Bronchial epithelial cell (primary cell): ENCODE measurements at regions not wholly inside any gene's neighbourhood (a gene's known extent, or its start where the extent isn't known, plus 50 kb on each side); places are given as distances from the start of the nearest gene placed in this dataset.

Source experiments
- DNase-seq: peaks from one replicate; pipeline ENCODE4 v3.0.0-alpha.2; 2010; ENCODE audit warnings: low read depth
- FAIRE-seq: peaks from 2 replicates; lab custom pipeline; 2011; peaks lifted over from hg19 to GRCh38; lab: Jason Lieb, UNC
- H3K27me3 ChIP-seq: 2 replicates; pipeline ENCODE4 v1.5.1; 2011; ENCODE audit warnings: low read length; ENCODE audit not compliant: control insufficient read depth, insufficient read depth
- H3K36me3 ChIP-seq: 2 replicates; pipeline ENCODE4 v1.5.1; 2011; ENCODE audit warnings: low read length; ENCODE audit not compliant: control insufficient read depth, insufficient read depth
- H3K4me3 ChIP-seq: 2 replicates; pipeline ENCODE4 v1.5.1; 2011; ENCODE audit warnings: mild to moderate bottlenecking, low read depth, low read length, control low read depth
- TF ChIP-seq, protein P1 (sequence below): IDR thresholded peaks from 2 replicates; pipeline ENCODE4 v1.5.1; 2011; ENCODE audit warnings: mild to moderate bottlenecking, moderate library complexity, low read length, control low read depth, inconsistent platforms; ENCODE audit not compliant: insufficient read depth, severe bottlenecking

DNA sequence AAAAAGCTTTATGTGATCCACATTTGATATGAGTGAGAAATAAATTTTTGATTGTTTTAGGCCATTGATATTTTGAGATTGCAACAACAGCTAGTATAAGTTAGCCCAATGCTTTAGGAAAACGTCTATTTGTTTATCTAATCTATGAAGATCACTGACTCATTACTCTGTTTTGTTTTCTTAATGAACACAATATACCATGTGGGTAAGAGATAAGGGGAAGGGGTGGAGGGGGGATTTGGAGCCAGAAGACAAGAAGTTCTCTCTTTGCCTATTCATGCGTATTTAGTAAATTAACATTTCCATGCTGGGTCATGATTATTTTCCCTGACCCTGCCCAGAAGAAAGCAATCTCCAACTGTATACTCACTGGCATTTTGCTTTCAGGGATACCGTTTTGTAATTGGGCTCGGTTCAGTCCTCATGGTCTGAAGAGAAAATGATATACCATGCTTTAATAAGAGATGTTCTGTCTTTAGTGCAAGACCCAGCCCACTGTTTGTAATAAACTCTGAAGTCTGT, 359.5 kb upstream of the NPSR1 start:
- H3K36me3 ChIP-seq, result no peaks in the 10 kb centered on the region
- DNase-seq (no peak), FAIRE-seq (no peak)
- no peak overlapping the region for H3K4me3 ChIP-seq
- H3K27me3 ChIP-seq, result no peaks in the 10 kb centered on the region
- TF ChIP-seq, protein P1, sequence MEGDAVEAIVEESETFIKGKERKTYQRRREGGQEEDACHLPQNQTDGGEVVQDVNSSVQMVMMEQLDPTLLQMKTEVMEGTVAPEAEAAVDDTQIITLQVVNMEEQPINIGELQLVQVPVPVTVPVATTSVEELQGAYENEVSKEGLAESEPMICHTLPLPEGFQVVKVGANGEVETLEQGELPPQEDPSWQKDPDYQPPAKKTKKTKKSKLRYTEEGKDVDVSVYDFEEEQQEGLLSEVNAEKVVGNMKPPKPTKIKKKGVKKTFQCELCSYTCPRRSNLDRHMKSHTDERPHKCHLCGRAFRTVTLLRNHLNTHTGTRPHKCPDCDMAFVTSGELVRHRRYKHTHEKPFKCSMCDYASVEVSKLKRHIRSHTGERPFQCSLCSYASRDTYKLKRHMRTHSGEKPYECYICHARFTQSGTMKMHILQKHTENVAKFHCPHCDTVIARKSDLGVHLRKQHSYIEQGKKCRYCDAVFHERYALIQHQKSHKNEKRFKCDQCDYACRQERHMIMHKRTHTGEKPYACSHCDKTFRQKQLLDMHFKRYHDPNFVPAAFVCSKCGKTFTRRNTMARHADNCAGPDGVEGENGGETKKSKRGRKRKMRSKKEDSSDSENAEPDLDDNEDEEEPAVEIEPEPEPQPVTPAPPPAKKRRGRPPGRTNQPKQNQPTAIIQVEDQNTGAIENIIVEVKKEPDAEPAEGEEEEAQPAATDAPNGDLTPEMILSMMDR, result no peak

DNA sequence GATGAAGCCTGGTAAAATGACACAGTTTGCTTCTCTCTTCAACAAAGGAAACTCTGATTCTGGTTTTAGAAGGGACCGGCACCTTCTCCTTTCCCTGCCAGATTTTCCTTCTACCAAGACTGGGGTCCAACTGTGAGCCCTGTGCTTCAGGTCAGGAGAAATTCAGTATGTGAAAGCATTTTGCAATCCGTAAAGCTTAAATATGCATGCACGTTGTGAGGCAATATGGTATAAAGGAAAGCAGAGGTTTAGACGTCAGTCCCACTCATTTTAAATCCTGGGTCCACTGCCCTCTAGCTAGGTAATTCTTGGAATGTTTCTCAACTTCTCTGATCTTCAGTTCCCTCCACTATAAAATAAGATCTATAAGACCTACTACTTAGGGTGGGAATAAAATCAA, 359.0 kb upstream of the NPSR1 start:
- no peaks in the 10 kb centered on the region for H3K27me3 ChIP-seq
- TF ChIP-seq, protein P1, result no peak
- no peaks in the 10 kb centered on the region for H3K36me3 ChIP-seq
- no peak overlapping the region for H3K4me3 ChIP-seq
- no peak for FAIRE-seq
- no peak for DNase-seq

DNA sequence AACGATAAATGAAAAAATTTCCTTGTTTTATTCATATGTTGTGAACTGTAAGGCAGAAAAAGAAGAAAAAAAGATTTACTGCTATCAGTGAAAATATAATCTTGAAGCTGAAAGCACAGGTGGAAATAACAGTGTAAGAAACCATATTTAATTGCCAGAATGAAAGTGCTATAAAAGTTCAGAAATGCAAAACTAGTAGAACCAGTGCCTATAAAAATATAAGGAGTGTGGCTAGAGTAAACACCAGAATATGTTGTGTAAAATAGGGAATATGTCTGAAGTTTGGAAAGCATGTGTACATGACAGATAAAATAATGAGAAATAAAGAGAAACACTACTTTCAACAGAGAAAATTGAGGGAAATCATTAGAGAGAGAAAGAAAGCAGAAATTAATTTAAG, 350.5 kb upstream of the NPSR1 start:
- DNase-seq (no peak), FAIRE-seq (no peak)
- H3K36me3 ChIP-seq, result no peaks in the 10 kb centered on the region
- H3K4me3 ChIP-seq, result no peak overlapping the region
- TF ChIP-seq, protein P1, result no peak
- H3K27me3 ChIP-seq, result no peaks in the 10 kb centered on the region

DNA sequence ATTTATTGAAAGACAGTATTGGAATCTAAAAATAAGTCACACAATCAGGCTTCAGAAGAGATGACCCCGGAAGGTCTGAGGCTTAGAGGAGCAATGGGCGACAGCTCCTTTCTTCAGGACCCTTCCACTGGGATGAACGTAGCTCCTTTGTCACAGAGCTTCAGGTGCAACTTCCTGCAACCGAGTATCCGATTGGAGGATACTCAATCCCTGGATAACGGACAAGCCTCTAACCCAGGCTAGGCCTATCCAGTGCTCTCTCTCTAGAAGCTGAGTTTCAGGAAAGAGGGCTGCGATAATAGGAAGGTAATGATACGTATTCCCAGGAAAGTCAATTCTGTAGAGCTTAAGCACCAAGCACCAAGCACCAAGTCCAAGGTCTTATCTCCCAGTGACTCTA, 349.4 kb upstream of the NPSR1 start:
- TF ChIP-seq, protein P1, result no peak
- H3K36me3 ChIP-seq, result no peaks in the 10 kb centered on the region
- H3K4me3 ChIP-seq, result no peak overlapping the region
- DNase-seq (no peak), FAIRE-seq (peak; percentile 28)
- no peaks in the 10 kb centered on the region for H3K27me3 ChIP-seq

DNA sequence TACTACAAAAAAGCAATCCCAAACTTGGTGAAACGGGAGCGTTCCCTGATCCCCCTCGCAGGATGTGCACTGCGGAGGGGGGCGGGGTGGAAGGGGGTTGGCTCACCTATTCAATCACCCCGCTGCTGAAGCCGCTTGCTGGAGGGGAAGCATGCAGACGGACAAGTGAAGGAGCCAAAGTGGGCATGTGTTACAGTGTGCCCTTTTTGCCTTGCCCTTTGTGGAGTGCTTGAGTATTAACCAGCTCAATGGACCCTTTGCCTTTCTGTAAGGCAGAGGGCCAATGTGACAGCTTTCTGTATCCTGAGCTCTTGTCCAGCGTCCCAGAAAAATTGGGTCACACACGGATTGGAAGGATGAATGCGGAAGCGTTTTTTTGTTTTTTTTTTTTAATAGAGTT, 348.9 kb upstream of the NPSR1 start:
- Histone ChIP-seq H3K4me3 (no peak overlapping the region), H3K36me3 (no peaks in the 10 kb centered on the region), H3K27me3 (no peaks in the 10 kb centered on the region)
- TF ChIP-seq, protein P1, result no peak
- FAIRE-seq (no peak), DNase-seq (no peak)

DNA sequence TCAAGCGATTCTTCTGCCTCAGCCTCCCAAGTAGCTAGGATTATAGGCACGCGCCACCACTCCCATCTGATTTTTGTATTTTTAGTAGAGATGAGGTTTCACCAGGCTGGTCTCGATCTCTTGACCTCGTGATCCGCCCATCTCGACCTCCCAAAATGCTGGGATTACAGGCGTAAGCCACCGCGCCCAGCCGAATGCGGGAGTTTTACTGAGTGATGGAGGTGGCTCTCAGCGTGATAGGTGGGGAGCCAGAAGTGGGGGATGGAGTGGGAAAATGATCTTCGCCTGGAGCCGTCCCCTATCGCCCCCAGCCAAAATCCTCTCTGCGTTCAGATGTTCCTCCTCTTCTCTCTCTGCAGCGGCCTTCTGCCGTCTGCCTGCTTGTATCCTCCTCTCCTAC, 348.4 kb upstream of the NPSR1 start:
- Histone ChIP-seq H3K4me3 (no peak overlapping the region), H3K27me3 (no peaks in the 10 kb centered on the region), H3K36me3 (no peaks in the 10 kb centered on the region)
- DNase-seq (no peak), FAIRE-seq (no peak)
- TF ChIP-seq, protein P1, result no peak
